AG10803 (cell line): ENCODE measurements at regions not wholly inside any gene's neighbourhood (a gene's known extent, or its start where the extent isn't known, plus 50 kb on each side); places are given as distances from the start of the nearest gene placed in this dataset.

Experiments
- DNase-seq: peaks from one replicate; pipeline ENCODE4 v3.0.0; 2010; ENCODE audit warnings: low read depth
- H3K4me3 ChIP-seq: 2 replicates; pipeline ENCODE4 v1.5.1; 2011; ENCODE audit warnings: mild to moderate bottlenecking, low read length, control low read depth
- TF ChIP-seq, protein P1 (sequence below): conservative IDR thresholded peaks from 2 replicates; pipeline ENCODE4 v1.5.1; 2011; ENCODE audit warnings: mild to moderate bottlenecking, low read length, control low read depth, inconsistent platforms

DNA sequence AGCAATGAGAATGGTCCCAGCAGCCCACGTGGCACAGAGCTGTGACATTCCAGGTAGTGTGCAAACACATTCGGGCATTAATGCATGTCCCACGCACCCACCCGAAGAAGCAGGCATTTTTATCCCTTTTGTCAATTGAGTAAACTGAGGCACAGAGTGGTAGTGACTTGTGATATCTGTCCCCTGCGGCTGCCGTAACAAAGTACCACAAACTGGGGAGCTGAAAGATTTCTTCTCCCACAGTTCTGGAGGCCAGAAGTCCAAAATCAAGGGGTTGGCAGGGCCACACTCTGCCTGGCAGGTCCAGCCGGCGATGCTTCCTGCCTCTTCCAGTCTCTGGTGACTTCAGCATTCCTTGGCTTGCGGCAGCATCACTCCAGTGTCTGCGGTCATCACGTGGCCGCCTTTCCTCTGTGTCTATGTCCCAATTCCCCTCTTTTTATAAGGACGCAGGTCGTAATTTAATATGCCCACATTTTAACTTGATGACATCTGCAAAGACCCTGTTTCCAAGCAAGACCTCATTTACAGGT, 221.9 kb upstream of the GSE1 start:
- no peak overlapping the region for H3K4me3 ChIP-seq
- DNase-seq: no peak
- TF ChIP-seq, protein P1, sequence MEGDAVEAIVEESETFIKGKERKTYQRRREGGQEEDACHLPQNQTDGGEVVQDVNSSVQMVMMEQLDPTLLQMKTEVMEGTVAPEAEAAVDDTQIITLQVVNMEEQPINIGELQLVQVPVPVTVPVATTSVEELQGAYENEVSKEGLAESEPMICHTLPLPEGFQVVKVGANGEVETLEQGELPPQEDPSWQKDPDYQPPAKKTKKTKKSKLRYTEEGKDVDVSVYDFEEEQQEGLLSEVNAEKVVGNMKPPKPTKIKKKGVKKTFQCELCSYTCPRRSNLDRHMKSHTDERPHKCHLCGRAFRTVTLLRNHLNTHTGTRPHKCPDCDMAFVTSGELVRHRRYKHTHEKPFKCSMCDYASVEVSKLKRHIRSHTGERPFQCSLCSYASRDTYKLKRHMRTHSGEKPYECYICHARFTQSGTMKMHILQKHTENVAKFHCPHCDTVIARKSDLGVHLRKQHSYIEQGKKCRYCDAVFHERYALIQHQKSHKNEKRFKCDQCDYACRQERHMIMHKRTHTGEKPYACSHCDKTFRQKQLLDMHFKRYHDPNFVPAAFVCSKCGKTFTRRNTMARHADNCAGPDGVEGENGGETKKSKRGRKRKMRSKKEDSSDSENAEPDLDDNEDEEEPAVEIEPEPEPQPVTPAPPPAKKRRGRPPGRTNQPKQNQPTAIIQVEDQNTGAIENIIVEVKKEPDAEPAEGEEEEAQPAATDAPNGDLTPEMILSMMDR: no peak

DNA sequence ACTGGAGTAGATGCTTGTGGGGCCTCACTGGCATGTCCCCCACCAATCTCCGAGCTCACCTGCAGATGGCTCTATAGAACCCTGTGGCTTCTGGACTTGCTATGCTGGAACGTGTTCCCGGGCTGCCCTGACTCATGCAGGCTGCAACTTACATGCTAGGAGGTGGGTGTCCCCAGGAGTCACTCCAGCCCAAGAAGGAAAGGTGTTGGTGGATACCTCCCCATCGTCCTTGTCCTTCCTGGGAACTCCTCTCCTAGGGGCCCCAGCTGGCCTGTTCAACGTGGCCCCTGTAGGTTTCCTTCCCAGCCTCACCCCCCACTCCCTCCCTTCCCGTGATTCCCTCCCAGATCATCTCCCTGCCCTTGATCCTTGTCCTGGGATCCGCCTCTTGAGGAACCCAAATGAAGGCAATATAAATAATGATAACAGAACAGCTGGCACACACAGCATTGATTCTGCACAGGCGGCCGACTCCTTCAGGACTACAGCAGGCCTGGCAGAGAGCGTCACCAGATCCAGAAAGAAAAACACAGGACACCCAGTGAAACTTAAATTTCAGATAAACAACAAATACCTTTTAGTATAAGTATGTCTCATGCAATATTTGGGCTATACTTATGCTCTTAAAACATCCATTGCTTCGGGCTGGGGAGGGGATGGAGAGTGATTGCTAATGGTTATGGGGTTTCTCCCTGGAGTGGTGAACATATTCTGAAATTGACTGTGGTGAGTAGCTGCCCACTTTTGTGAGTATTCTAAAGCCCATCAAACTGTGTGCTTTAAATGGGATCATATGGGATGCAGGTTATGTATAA, 221.1 kb upstream of the GSE1 start:
- H3K4me3 ChIP-seq: no peak overlapping the region
- no peak for DNase-seq
- TF ChIP-seq, protein P1: no peak

DNA sequence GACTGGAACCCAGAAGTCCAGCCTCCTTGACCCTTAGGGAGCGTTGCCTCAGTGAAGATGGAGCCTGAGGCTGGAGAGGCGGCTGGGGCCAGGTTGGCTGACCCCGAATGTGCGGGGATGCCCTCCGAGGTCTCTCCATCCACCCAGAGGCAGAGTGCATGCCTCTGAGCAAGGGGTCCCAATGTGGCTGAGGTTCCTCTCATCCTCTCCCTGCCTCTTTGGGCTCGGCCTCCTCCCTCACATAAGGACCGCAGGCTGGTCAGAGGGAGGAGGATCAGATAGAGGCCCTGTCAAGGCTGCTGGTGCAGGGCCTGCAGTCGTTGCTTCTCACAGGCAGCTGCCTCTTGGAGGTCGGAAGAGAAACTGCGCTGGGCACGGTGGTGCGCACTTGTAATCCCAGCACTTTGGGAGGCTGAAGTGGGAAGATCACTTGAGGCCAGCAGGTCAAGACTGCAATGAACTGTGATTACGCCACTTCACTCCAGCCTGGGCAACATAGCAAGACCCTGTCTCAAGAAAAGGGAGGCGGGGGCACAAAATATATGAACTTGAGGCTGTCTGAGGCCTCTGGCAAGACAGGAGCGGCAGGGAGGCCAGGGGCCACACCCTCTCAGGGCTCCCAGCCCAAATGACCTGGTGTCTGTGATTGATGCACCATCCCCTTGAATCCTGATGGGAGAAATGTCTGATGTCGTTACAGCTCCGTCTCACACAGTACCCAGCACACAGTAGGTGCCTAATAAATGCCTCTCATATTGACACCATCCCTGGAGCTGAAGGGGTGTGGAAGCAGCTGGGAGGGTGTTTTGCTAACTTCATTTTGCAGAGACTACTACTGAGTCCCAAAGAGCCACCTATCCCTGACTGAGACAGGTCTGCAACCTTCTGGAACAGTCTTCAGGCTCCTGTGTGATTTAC, 220.1 kb upstream of the GSE1 start:
- DNase-seq: no peak
- TF ChIP-seq, protein P1: no peak
- H3K4me3 ChIP-seq: no peak overlapping the region

DNA sequence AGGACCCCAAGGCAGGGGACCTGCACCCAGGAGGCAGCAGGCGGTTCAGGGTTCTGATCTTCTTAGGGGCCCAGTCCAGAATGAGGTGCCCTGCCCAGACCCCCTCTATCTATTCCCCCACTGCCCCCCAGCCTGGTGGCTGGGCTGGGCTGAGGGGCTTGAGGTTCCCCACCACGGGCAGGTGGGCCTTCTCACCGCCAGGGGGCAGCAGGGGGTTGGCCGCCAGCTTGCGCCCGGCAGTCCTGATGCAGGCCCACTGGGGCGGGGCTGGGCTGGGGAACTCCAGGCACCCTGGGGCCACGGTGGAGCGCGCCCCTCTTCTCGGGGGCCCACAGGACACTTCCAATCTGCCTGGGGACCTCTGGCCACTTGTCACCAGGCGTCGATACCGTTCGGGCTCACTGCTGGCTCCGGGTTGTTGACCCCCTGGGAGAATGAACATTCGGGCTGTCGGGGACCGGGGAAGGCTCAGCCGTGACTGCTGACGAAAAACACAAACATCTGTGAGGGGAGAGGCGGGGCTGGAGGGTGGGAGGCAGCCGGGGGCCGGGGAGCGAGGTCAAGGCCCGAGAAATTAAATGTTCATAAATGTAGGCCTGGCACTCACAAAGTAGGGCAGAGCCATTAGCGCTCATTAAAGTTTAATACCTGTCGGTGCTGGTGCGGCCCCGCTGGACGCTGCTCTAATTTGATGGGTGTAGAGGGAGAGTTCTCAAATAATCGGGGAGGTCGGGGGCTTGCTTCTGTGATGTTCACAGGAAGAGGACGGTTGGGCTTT, 219.3 kb upstream of the GSE1 start:
- TF ChIP-seq, protein P1: peak; percentile 69
- no peak overlapping the region for H3K4me3 ChIP-seq
- peak; percentile 51 for DNase-seq

DNA sequence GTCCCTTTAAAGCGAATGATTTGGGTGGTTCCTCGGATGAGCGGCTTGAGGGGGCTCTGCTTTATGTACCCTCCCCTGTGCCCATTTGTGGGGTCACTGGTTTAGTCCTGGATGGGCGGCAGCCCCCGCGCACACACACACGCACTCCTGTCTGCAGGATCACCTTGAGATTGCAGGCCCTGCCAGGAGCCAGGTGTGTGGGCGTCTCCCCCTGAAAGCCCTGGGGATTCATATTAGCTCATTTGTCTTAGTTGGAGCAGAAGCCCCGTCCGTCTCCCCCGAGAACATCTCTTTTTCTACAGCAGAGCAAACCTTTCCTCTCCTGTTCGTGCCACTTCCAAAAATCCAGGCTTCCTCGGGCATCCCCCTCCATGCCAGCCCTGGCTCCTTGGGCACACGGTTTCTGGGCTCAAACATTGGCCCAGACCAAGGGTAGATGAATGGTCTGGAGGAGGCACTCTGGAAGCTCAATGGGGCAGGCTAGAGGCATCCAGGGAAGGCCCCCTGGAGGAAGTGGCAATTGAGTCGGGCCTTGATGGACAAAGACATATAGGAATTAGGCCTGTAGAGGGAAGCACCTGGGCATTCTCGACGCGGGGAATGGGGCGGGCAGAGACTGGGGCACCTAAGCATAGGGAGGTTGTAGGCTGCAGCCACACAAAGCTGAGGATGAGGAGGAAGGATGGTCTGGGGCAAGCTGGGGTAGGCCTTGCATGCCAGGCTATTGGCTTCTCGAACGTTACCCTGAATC, 218.5 kb upstream of the GSE1 start:
- H3K4me3 ChIP-seq: no peak overlapping the region
- TF ChIP-seq, protein P1: no peak
- DNase-seq: no peak
